AG09309 (cell line): ENCODE measurements at regions not wholly inside any gene's neighbourhood (a gene's known extent, or its start where the extent isn't known, plus 50 kb on each side); places are given as distances from the start of the nearest gene placed in this dataset.
"Not testable (repeated sequence)": the region's sequence is repeated elsewhere in the genome, so short reads cannot be mapped to it uniquely, and the experiment has no call there.

ENCODE experiments used
- DNase-seq: peaks from one replicate; pipeline ENCODE4 v3.0.0-alpha.2; 2010; ENCODE audit warnings: low read depth
- H3K4me3 ChIP-seq: 2 replicates; pipeline ENCODE4 v1.5.1; 2011; ENCODE audit warnings: mild to moderate bottlenecking, low read depth, low read length, moderate library complexity; ENCODE audit not compliant: control insufficient read depth
- TF ChIP-seq, protein P1 (sequence below): IDR thresholded peaks from 2 replicates; pipeline ENCODE4 v1.5.1; 2011; ENCODE audit warnings: mild to moderate bottlenecking, low read depth, low read length, inconsistent platforms; ENCODE audit not compliant: insufficient read depth, control insufficient read depth; ENCODE audit errors: missing control alignments

- DNase-seq, result no peak
- TF ChIP-seq, protein P1, sequence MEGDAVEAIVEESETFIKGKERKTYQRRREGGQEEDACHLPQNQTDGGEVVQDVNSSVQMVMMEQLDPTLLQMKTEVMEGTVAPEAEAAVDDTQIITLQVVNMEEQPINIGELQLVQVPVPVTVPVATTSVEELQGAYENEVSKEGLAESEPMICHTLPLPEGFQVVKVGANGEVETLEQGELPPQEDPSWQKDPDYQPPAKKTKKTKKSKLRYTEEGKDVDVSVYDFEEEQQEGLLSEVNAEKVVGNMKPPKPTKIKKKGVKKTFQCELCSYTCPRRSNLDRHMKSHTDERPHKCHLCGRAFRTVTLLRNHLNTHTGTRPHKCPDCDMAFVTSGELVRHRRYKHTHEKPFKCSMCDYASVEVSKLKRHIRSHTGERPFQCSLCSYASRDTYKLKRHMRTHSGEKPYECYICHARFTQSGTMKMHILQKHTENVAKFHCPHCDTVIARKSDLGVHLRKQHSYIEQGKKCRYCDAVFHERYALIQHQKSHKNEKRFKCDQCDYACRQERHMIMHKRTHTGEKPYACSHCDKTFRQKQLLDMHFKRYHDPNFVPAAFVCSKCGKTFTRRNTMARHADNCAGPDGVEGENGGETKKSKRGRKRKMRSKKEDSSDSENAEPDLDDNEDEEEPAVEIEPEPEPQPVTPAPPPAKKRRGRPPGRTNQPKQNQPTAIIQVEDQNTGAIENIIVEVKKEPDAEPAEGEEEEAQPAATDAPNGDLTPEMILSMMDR, result no peak
Measured at GRCh38 chr11:38788561-38788960, 2190.5 kb upstream of the RAG2 start.

DNA sequence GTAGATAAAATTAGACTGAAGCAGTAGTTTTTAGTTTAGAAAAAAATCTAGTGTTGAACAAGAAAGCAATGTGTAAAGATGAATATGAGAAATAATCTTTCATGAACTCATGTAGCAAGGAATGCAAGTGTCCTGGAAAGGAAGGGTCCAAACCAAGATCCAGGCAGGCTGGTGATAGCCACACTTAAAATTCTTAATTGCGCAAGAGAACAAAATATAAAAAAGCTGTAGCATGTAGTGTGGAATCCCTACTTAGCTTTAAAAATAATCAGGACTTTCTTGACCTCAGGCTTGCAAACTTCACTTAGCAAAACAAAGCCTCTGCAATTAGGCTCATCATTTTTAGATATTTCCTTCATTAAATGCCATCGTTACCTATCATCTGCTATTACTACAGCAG lies 2186.1 kb upstream of the RAG2 start:
- no peak overlapping the region for H3K4me3 ChIP-seq
- no peak for DNase-seq
- TF ChIP-seq, protein P1, result no peak

More at GRCh38 chr11:38788561-38788960, 2190.5 kb upstream of the RAG2 start:
- H3K4me3 ChIP-seq, result no peak overlapping the region

GRCh38 chr11:38766796-38767195 lies 2168.8 kb upstream of the RAG2 start:
- H3K4me3 ChIP-seq, result no peak overlapping the region
- TF ChIP-seq, protein P1, result no peak
- no peak for DNase-seq

DNA sequence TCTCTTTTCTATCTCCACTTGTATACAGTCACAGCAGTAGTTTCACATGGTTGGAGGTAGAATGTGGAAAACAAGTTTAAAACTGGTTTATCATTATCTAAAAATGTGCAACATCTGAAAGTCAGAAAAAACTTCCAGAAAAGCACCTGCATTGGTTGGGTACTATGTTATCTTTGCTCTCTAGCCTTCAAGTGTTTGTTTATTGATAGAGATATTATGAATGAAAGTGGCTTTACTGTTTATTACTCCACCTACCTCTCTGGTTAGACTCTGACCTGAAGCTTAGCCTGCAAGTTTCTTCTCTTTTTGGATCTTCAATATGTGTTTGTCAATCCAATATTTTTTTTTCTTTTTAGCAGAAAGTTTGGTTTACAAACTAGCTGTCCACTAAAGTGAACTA lies 2161.4 kb upstream of the RAG2 start:
- TF ChIP-seq, protein P1, result no peak
- H3K4me3 ChIP-seq, result no peak overlapping the region
- no peak for DNase-seq

GRCh38 chr11:38756537-38756936 lies 2158.5 kb upstream of the RAG2 start:
- H3K4me3 ChIP-seq, result no peak overlapping the region
- no peak for DNase-seq

DNA sequence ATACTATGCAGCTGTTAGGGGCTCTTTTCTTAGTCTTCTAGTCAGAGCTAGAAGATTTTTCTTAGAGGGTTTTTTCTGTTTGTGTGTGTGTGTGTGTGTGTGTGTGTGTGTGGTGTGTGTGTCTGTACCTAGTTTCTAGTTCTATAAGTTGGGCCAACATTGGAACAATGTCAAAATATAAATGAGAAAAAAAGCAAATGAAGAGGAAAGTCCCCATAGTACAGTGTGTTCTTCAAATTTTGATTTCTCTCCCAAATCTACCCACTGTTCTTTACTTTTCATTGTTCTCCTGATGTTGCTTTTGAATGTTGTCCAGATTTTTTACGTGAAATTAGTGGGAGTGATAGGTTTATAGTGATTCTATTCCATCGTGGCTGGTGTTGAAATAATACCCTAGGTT lies 2153.4 kb upstream of the RAG2 start:
- DNase-seq, result no peak

More at GRCh38 chr11:38756537-38756936, 2158.5 kb upstream of the RAG2 start:
- TF ChIP-seq, protein P1, result no peak

GRCh38 chr11:38746516-38746915 lies 2148.5 kb upstream of the RAG2 start:
- not testable (repeated sequence) for DNase-seq, H3K4me3 ChIP-seq

More for the DNA sequence above, 2153.4 kb upstream of the RAG2 start:
- TF ChIP-seq, protein P1, result no peak
- no peak overlapping the region for H3K4me3 ChIP-seq
